ENCODE measurements at regions not wholly inside any gene's neighbourhood (a gene's known extent, or its start where the extent isn't known, plus 50 kb on each side); places are given as distances from the start of the nearest gene placed in this dataset.

GRCh38 chr4:96301715-96302114 is 461.8 kb downstream of the PDHA2 start:
- TF ChIP-seq CTCF (IDR thresholded peaks at IDR 0.05), result no peak
- no peak for TF ChIP-seq EZH2 (IDR thresholded peaks at IDR 0.05; ENCODE audit: borderline replicate concordance, insufficient read depth, low read depth, low read length, poor library complexity, severe bottlenecking)
